ENCODE measurements at regions not wholly inside any gene's neighbourhood (a gene's known extent, or its start where the extent isn't known, plus 50 kb on each side); places are given as distances from the start of the nearest gene placed in this dataset.

- H3K4me3 ChIP-seq (ENCODE audit: low read depth, low read length), result no peak overlapping the region
- TF ChIP-seq CTCF (conservative IDR thresholded peaks at IDR 0.05; ENCODE audit: low read depth, low read length), result no peak
- DNase-seq (ENCODE audit: low read depth), result no peak
Observed at GRCh38 chr18:11247381-11247970, 98.1 kb upstream of the PIEZO2 start.

- DNase-seq (ENCODE audit: low read depth), result no peak
- no peak overlapping the region for H3K4me3 ChIP-seq (ENCODE audit: low read depth, low read length)
- no peak for TF ChIP-seq CTCF (conservative IDR thresholded peaks at IDR 0.05; ENCODE audit: low read depth, low read length)
Observed at GRCh38 chr18:11246495-11247300, 97.3 kb upstream of the PIEZO2 start.

GRCh38 chr18:11245879-11246278 lies 96.5 kb upstream of the PIEZO2 start:
- no peak overlapping the region for H3K4me3 ChIP-seq (ENCODE audit: low read depth, low read length)
- no peak for DNase-seq (ENCODE audit: low read depth)
- TF ChIP-seq CTCF (conservative IDR thresholded peaks at IDR 0.05; ENCODE audit: low read depth, low read length), result no peak

- H3K4me3 ChIP-seq (ENCODE audit: low read depth, low read length), result no peak overlapping the region
- no peak for TF ChIP-seq CTCF (conservative IDR thresholded peaks at IDR 0.05; ENCODE audit: low read depth, low read length)
- DNase-seq (ENCODE audit: low read depth), result no peak
Observed at GRCh38 chr18:11237484-11237883, 88.1 kb upstream of the PIEZO2 start.

GRCh38 chr18:11237066-11237465 lies 87.7 kb upstream of the PIEZO2 start:
- TF ChIP-seq CTCF (conservative IDR thresholded peaks at IDR 0.05; ENCODE audit: low read depth, low read length), result no peak
- DNase-seq (ENCODE audit: low read depth), result no peak
- H3K4me3 ChIP-seq (ENCODE audit: low read depth, low read length), result no peak overlapping the region

GRCh38 chr18:11224153-11224552 lies 74.8 kb upstream of the PIEZO2 start:
- no peak for DNase-seq (ENCODE audit: low read depth)
- H3K4me3 ChIP-seq (ENCODE audit: low read depth, low read length), result no peak overlapping the region
- no peak for TF ChIP-seq CTCF (conservative IDR thresholded peaks at IDR 0.05; ENCODE audit: low read depth, low read length)

GRCh38 chr18:11219571-11219970 lies 70.2 kb upstream of the PIEZO2 start:
- DNase-seq (ENCODE audit: low read depth), result no peak
- H3K4me3 ChIP-seq (ENCODE audit: low read depth, low read length), result no peak overlapping the region
- TF ChIP-seq CTCF (conservative IDR thresholded peaks at IDR 0.05; ENCODE audit: low read depth, low read length), result no peak

Measured in epithelial cell of proximal tubule (primary cell).